SK-MEL-5 (cell line): ENCODE measurements at regions not wholly inside any gene's neighbourhood (a gene's known extent, or its start where the extent isn't known, plus 50 kb on each side); places are given as distances from the start of the nearest gene placed in this dataset.

ENCODE experiments used
- DNase-seq: peaks from one replicate; pipeline ENCODE4 v3.0.0-alpha.2; 2016; ENCODE audit warnings: low read depth, low spot score
- in situ Hi-C: cut with HindIII; loops from 2 replicates; pipeline ENCODE4 v1.10.0; 2016; ENCODE audit warnings: low sequenced_read_pairs, high pct_unique_total_duplicates, low pct_unique_long_range_greater_than_20kb

DNA sequence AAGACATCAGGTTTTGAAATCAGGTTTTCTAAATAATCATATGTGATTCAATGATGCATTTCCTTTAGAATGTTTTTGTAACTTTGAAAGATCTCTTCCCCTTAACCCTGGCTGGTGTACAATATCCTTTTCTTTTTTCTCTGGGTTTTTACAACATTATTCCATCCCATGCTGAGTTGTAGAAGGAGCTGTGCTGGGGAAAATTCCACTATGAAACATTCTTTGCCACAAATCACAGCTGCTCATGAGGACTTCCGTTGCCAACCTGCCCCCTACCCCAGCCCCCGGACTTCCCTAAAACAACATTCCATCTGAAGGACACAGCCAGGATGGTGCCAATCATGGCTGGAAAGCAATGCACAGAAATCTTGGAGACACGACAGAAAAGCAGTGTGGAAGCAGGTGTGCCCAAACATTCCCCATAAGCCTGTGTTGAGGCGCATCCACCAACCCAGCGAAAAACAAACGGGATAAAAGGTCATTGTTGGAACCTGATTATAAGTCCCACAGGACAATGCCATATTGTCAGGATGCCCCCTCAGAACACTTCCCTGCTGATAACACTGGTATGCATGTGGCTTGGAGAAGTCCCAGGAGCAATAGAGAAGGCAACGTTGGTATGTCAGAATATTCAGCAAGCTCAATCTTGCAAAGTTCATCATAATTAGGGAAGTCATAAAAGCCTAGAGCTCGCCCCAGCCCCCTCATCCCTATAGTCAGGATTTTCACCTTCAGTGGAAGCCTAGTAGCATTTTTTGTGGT, 475.0 kb downstream of the HS3ST3B1 start:
- no peak for DNase-seq
- in situ Hi-C loops, result no loop called here

DNA sequence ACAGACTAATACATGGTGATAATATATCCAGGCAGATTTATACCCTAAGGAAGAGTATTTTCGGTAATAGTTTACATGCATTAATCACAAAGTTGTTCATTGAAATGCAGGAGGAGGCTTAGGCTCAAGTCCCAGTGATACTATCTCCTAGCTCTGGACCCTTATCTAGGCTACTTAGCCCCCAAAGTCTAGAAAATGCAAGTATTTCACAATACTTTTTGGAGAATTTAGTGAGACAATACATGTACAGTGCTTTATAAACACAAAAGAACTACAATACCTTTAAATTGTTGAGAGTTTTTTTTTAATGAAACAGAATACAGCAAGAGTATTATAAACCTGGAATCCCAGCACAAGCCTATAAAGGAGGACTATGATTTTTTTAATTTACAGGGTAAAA, 473.9 kb downstream of the HS3ST3B1 start:
- no peak for DNase-seq
- in situ Hi-C loops, result no loop called here

DNA sequence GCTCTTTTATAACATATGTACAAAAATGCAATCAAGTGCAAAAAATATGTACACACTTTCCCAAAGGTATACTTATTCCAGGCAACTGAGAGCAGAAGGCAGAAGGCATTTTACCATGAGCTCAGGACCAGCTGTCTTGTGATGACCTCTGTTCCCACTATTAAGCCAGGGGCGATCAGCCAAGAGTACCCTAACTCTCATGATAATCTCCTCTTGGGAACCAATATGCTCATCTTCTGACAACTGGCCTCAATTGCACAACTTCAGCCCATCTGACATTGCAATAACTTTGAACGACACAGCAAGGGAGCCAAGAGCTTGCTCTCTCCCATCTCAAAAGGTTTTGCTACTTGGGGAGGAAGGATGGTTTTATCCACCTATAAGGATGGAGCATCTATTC, 471.9 kb downstream of the HS3ST3B1 start:
- in situ Hi-C loops, result no loop called here

DNA sequence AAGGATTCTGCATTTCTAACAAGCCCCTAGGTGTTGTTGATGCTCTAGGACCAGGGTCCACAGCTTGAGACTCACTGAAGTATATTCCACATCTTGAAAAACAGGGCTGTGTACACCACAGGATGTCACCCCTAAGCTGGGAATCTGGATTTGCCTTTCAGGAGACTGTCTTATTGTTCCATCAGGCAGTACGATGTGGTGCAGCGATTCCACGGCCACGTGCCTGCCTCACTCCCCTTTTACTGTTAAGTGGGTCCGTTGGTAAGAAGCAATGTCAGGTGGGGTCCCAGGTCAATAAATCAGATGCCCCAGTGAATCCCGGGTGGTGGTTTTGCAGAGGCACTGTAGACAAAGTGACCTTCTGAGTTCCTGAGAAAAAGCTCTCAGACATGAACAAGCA, 470.7 kb downstream of the HS3ST3B1 start:
- DNase-seq, result no peak
- in situ Hi-C loops, result no loop called here

More for the DNA sequence above, 471.9 kb downstream of the HS3ST3B1 start:
- no peak for DNase-seq

DNA sequence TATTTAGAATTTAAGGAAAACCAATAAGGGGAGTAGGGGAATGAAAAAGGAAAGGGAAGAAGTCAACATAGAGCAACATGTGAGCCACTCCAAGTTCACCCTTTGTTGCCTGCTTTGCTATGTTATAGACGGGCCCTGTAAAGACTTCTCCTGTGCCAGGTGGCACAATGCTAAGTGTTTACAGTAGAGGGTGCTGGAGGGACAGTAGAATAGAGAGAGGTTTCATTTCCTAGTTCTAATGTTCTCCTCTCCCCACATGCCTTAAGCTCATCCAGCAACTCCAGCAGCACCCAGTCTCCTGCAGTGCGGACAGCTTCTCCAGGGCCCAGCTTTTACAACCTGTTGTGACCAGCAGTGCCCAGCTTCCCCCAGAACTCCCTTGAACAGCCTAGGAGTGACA, 468.0 kb downstream of the HS3ST3B1 start:
- in situ Hi-C loops, result no loop called here
- DNase-seq, result no peak

DNA sequence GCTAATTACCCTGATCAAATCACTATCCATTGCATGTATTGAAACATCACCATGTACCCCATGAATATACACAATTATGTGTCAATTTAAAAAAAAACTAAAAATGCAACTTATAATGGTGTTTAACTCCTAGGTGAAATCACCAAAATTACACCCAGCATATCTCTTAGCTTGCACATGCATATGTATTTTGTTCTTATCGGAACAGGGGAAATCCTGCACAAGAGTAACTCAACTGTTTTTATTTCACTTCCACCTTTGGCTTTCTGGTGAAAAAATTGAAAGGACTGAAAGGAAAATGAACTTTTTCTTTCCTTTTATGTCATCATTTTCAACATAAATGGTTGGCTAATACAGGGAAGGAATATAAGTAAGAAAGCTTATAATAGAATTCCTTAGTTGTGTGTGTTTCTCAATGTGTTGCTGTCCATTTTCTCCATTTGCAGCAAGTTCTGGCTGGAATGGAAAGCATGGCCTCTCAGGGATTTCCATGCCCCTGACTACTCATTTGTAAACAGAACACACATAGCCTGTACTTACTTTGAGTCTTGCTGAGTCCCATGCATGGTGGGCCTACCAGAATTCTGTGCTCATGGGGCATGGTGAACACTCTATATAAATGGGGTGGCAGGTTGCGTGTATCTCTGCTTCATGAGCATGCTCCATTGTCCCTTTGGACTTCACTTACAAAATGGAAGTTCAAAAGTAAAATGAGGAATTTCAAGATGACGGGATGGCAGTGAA, 462.0 kb downstream of the HS3ST3B1 start:
- DNase-seq, result no peak
- in situ Hi-C loops, result no loop called here

DNA sequence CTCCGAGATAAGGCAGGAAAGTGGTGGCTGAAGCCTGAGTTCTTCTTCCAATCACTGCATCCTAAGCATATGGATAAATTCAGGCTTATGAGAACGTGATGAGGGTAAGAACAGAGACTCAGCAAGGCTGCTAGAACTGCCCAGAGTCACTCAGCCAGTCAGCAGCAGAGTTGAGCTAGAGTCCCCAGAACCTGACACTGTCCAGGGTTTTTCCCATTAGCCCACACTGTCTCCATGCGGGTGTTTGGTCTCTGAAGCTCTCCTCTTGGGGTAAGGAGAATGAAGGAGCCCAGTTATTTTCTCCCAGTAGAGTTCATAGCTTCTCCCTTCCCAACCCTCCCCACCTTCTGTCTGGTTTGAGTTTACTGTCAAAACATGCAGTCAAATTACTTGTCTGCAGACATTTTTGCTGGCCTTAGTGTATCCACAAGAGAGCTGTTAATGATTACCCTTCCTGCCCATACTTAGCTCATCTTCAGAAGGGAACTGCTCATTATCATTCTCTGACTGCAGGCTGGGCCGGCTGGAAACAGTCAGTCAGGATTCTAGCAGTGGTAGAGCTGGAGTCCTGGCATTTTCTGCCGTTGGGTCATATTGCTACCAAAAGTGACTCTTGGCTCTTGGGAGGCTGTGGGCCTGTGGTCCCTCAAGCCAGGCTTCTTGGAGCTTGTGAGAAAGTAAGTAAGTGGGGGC, 460.0 kb downstream of the HS3ST3B1 start:
- no peak for DNase-seq
- in situ Hi-C loops, result no loop called here

DNA sequence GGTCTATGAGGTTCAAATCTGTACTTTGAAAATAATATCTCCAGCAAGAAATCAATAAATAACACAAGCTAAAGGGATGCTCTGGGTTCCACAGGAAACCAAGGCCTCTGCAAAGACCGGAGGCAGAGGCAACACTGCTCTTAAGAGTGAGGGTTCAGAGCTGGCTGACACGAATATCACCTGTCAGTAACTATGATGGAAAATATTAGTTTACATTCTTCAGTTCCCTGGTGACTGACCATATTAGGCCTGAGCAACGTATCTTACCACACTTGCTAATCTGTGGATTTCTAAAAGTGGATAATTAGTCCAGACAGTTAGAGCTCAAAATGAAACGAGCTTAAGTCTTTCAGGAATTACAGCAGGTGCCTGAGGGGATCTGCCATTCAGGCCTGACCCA, 459.3 kb downstream of the HS3ST3B1 start:
- in situ Hi-C loops, result no loop called here
- DNase-seq, result no peak

DNA sequence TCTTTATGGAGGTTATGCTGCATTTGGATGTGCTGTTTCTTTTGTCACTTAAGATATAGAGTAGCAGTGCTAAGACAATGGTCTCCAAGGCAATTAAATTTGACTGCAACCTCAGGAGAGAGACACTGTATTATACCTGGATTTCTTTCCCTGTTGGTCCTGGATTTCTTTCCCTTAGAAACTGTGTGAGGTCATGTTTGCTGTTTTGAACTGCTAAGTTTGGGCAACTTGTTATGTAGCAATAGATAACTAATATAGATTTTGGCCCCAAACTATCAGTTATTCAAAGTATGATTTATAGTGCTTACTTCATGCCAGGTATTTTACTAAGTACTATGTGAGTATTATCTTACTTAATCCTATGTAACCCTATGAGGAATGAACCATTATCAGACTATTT, 458.4 kb downstream of the HS3ST3B1 start:
- DNase-seq, result no peak
- in situ Hi-C loops, result no loop called here

DNA sequence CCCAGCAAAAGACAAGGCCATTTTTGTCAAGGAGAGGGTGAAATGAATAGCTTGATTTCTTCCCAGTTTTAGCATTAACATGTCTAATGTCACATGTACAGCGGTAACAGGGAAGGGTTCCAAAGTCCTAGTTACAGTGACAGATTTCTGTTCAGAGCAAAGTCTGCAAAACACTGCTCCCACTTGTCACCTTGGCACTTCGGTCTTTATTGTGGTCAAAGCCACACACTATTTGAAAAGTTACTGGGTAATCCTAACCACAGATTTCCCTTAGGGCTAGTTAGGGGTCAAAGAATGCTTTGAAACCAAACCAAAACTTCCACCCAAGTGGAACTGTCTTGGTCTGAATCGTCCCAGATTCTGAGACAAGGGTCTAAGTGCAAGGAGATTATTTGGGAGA, 455.6 kb downstream of the HS3ST3B1 start:
- no peak for DNase-seq
- in situ Hi-C loops, result no loop called here

DNA sequence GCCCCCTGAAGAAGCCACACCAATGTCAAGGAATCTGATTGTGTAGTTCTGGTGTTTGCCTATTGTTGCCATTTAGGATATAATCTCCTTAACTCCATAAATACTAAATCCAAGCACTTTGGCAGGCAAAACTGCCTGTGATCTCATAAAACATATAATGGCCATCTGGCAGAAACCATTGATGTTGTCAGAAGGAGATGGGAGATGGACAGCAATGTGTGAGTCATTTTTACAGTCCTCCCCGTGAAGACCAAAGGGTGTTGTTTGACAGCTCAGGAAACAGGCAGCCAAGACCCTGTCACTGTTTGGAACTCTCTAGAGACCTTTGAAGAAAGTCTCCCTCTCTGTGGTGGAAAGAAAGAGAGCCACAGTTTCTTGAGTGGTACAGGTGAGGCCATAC, 454.1 kb downstream of the HS3ST3B1 start:
- DNase-seq, result no peak
- in situ Hi-C loops, result no loop called here

DNA sequence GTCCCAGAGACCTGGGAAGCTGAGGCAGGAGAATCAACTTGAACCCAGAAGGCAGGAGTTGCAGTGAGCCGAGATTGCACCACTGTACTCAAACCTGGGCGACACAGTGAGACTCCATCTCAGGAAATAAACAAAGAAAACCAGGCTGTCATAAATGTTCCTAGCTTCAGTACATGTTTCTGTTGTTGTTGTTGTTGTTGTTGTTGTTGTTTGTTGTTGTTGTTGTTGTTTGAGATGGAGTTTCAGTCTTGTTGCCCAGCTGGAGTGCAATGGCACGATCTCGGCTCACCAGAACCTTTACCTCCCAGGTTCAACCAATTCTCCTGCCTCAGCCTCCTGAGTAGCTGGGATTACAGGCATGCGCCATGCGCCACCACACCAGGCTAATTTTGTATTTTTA, 452.5 kb downstream of the HS3ST3B1 start:
- in situ Hi-C loops, result no loop called here
- no peak for DNase-seq

DNA sequence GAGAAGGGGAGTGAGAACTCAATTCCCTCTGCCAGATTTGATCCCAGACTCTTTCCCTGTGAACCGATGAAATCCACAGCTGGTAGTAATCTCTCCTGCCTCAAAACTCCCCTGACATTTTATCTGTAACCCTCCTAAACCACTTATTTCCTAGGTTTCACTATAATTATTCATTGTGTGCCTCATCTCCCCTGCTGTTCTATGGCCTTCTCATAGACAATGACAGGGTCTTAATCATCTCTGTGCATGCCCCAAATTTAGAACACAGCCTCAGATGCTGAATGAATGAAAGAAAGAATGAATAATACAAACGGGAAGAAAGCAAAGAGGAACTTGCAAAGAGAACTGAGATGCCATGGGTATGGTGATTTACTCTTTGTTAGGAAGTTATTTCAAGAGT, 451.1 kb downstream of the HS3ST3B1 start:
- in situ Hi-C loops, result no loop called here

DNA sequence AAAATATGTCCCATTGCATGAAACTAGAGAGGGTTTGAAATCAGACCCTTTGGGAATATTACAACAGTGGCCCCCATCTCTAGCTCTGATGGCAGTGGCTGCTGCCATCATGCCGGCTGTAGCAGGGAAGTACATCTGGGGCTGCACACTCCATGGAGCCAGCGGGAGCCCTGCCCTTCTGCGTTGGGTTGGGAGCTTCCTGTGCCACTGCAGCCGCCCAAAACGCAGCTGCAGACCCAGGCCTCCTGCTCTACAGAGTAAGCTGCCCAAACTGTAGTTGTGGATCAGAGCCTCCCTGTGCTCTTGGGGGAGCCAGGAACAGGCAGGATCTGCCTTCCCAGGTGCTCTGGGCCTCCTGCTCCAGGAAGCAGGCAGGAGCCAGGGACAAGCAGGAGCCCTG, 450.0 kb downstream of the HS3ST3B1 start:
- DNase-seq, result no peak
- in situ Hi-C loops, result no loop called here

More for the DNA sequence above, 451.1 kb downstream of the HS3ST3B1 start:
- no peak for DNase-seq

DNA sequence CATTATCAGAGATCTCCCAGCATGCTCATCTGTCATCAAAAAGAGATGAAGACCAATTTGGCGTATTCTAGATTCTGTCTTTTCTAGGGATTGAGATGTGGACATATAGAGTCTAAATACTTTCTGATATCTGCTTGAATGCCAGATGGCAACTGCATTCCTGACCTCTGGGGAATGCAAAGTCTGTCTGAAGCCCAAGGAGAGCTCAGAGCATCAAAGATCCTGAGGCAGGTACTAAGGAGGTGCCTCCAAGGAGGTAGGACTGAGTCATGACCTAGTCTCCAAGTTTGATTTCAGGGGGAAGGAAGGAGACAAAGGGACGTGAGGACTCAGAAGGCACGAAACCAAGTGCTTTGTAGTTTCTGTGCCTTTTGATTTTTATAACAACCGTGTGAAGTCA, 448.4 kb downstream of the HS3ST3B1 start:
- in situ Hi-C loops, result no loop called here
- no peak for DNase-seq

DNA sequence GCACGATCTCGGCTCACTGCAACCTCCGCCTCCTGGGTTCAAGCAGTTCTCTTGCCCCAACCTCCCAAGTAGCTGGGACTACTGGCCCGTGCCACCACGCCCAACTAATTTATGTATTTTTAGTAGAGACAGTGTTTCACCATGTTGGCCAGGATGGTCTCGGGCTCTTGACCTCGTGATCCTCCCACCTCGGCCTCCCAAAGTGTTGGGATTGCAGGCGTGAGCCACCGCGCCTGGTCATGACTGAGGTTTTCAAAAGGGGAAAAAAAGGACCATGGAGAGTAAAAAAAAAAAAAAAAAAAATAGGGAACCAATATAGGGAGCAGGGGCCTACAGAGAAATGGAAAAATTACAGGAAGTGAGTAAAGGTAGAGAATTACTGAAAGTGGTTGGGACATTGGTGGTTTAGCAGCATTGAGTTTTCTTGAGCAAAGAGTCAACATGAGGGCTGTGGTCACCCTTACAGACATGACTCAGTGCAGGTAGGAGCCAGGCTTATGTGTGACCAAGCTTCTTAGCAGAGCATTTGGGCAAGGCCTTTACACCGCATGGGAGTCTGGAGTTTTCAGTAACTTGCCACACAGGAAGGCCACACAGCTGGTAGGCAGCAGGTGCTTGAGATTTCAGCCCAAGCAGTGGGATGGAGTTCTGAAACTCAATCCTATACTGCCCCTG, 447.3 kb downstream of the HS3ST3B1 start:
- no peak for DNase-seq
- in situ Hi-C loops, result no loop called here

DNA sequence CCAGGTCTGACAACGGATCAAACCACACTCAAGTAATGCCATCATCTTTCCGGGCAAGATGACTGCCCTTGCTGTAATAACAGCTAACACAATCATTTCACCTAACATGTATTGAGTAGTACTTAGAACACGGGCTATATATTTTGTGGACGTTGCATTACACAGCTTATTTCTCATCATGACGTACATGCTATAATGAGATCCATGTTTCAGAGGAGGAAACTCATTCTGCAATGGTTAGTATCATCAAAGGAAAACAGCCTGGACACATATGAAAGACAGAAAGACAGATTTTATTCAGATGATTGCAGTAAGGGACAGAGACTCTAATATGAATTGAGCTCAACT, 446.7 kb downstream of the HS3ST3B1 start:
- DNase-seq, result no peak
- in situ Hi-C loops, result no loop called here

DNA sequence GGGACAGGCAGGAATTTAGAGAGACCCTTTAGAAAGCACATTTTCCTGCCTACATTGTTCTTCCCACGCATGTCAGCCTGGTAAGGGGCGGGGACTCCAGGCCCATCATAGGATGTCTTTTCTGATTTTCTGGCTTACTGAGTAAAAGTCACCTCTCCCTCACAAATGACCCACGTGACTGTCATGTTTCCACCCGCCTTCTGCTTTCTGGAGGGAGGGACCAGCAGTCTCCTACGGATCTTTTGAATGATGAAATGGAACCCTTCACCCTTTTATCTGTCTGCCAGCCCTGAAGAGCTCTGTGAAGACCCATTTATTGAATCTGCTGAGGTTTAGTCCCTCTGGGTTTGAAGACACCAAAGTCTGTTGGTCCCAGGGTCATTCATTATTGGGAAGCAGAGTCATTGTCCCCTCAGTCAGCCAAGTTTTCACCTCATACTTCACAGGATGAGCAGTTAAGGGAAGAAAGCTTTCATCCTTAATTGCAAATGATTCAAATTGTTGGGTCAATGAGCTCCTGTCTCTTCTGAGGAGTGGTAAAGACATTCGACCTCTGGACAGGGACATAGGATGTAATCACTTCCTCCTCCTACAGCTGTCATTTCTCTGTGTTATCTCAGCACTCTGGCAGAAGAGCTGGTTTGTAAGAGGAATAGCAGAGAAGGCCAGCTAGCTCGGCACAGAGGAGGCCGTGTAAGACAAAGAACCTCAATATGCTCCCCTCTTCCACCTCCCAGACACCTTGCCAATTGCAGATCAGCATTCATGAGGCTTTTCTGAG, 446.1 kb downstream of the HS3ST3B1 start:
- DNase-seq, result no peak
- in situ Hi-C loops, result no loop called here
